Tibial nerve (tissue), 4 donors: ENCODE measurements at regions not wholly inside any gene's neighbourhood (a gene's known extent, or its start where the extent isn't known, plus 50 kb on each side); places are given as distances from the start of the nearest gene placed in this dataset.

Experiments
- EP300 ChIP-seq, 2 donors: sonication (generic); formaldehyde crosslinking; IDR thresholded peaks; one replicate each; pipeline ENCODE4 v1.6.1; 2017; ENCODE audit warnings: antibody characterized with exemption in 2 of 2, mild to moderate bottlenecking in 1 of 2
- POLR2A ChIP-seq, 2 donors: fragments of 450-650 bp; IDR thresholded peaks; one replicate each; pipeline ENCODE4 v1.6.1; 2017; ENCODE audit warnings: antibody characterized with exemption in 2 of 2, mild to moderate bottlenecking in 2 of 2, moderate library complexity in 2 of 2
- TF ChIP-seq, protein P1 (sequence below), 5 experiments: fragments of 200-600 bp in 3 of 5; fragments of 450-650 bp in 2 of 5; sonication (generic) in 3 of 5; IDR thresholded peaks; one replicate each; pipeline ENCODE4 v1.5.1; 2016 to 2019; ENCODE audit warnings: antibody characterized with exemption in 5 of 5, mild to moderate bottlenecking in 3 of 5, moderate library complexity in 2 of 5

DNA sequence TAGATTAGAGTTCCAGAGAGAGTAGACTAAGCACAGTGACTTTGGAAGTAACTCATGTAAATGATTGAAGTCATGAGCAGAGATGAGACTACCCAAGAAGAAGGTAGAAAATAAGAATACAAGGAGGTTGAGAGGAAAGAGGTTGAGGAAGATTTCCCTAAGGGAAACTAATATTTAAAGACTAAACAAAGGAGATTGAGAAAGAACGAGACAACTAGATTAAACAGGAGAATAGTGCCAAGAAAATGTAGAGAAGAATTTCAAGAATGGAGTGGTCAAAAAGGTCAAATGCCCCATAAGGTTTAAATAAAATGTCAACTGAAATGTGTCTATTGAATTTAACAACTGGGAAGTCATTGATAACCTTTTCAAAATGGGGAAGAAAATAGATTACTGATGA lies 59.0 kb downstream of the RPS29 start:
- TF ChIP-seq, protein P1, sequence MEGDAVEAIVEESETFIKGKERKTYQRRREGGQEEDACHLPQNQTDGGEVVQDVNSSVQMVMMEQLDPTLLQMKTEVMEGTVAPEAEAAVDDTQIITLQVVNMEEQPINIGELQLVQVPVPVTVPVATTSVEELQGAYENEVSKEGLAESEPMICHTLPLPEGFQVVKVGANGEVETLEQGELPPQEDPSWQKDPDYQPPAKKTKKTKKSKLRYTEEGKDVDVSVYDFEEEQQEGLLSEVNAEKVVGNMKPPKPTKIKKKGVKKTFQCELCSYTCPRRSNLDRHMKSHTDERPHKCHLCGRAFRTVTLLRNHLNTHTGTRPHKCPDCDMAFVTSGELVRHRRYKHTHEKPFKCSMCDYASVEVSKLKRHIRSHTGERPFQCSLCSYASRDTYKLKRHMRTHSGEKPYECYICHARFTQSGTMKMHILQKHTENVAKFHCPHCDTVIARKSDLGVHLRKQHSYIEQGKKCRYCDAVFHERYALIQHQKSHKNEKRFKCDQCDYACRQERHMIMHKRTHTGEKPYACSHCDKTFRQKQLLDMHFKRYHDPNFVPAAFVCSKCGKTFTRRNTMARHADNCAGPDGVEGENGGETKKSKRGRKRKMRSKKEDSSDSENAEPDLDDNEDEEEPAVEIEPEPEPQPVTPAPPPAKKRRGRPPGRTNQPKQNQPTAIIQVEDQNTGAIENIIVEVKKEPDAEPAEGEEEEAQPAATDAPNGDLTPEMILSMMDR (IDR thresholded peaks at IDR 0.05): no peak
- TF ChIP-seq POLR2A (IDR thresholded peaks at IDR 0.05): no peak
- TF ChIP-seq EP300 (IDR thresholded peaks at IDR 0.05): no peak
